ENCODE measurements at regions not wholly inside any gene's neighbourhood (a gene's known extent, or its start where the extent isn't known, plus 50 kb on each side); places are given as distances from the start of the nearest gene placed in this dataset.
"Not testable (repeated sequence)": the region's sequence is repeated elsewhere in the genome, so short reads cannot be mapped to it uniquely, and the experiment has no call there.

GRCh38 chr1:147103416-147104155, 68.7 kb downstream of the PRKAB2 start:
- ATAC-seq (replicated peaks in 6 of 8); H3K4me1 ChIP-seq (replicated peaks in 1 of 2); H3K4me3 ChIP-seq; H3K27ac ChIP-seq; in situ Hi-C loops (cut with MboI; ENCODE audit: low pct_unique_long_range_greater_than_20kb in 2 of 9, low sequenced_read_pairs in 9 of 9, unreplicated experiment in 9 of 9): not testable (repeated sequence)
- 0 to 82% (median 60%) methylated on average over 1 to 4 of the region's 5 CpGs; no CpG with 5 or more reads in 1 of the 10 experiments for WGBS, 10 experiments

DNA sequence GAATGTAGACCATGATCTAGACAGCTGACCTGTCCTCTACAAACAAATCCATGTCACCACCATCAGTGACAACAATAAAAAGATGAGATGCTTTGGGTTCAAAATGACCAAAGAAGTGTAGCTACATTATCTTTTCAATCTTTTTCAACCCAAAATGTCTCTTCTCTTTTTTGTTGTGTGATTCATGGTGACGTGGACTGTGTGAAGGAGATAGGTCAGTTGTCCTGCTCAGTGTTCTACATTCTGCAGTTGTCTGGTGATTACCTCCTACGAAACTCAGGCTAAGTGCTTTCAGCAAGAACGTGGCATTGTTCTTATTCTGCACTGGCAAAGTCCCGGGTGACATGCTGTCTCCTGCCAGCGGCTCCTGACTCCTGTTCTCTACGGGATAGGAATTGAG, 73.1 kb downstream of the PRKAB2 start:
- ATAC-seq (replicated peaks in 6 of 8) = no peak
- H3K4me3 ChIP-seq = no peak overlapping the region
- H3K27ac ChIP-seq = no peak overlapping the region
- 18 to 92% (median 57%) methylated on average over 1 to 6 of the region's 6 CpGs; no CpG with 5 or more reads in 1 of the 10 experiments for WGBS, 10 experiments
- no peaks in the 10 kb centered on the region for H3K4me1 ChIP-seq (replicated peaks in 1 of 2)
- in situ Hi-C loops (cut with MboI; ENCODE audit: low pct_unique_long_range_greater_than_20kb in 2 of 9, low sequenced_read_pairs in 9 of 9, unreplicated experiment in 9 of 9) = no loop called here

DNA sequence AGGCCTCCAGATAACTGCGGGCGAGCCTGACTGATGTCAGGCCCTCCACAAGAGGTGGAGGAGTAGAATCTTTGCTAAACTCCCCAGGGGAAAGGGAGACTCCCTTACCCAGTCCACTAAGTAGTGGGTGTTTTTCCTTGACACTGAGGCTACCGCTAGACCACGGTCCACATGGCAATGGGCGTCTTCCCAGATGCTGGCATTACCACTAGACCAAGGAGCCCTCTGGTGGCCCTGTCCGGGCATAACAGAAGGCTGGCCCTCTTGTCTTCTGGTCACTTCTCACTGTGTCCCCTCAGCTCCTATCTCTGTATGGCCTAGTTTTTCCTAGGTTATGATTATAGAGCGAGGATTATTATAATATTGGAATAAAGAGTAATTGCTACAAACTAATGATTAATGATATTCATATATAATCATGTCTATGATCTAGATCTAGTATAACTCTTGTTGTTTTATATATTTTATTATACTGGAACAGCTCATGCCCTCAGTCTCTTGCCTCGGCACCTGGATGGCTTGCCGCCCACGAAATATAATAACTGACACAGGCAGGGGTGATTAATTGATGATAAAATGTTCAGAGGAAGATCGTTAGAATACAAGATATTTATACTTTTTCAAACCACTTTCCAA, 73.8 kb downstream of the PRKAB2 start:
- H3K4me1 ChIP-seq (replicated peaks in 1 of 2); ATAC-seq (replicated peaks in 6 of 8); H3K27ac ChIP-seq; H3K4me3 ChIP-seq; in situ Hi-C loops (cut with MboI; ENCODE audit: low pct_unique_long_range_greater_than_20kb in 2 of 9, low sequenced_read_pairs in 9 of 9, unreplicated experiment in 9 of 9): not testable (repeated sequence)
- WGBS, 10 experiments = 49 to 100% (median 83%) methylated on average over 1 to 9 of the region's 11 CpGs; no CpG with 5 or more reads in 1 of the 10 experiments

DNA sequence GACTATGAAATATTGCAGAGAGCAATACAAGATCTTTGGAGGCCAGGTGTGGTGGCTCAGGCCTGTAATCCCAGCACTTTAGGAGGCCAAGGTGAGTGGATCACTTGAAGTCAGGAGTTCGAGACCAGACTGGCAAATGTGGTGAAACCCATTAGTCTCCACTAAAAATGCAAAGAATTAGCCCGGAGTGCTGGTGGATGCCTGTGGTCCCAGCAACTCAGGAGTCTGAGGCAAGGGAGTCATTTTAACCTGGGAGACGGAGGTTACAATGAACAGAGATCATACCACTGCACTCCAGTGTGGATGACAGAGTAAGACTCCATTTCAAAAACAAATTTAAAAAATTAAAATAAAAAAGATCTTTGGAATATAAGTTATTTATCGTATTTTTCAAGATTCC, 76.6 kb downstream of the PRKAB2 start:
- 24 to 94% (median 67%) methylated on average over 1 to 4 of the region's 4 CpGs for WGBS, 10 experiments
- in situ Hi-C loops (cut with MboI; ENCODE audit: low pct_unique_long_range_greater_than_20kb in 2 of 9, low sequenced_read_pairs in 9 of 9, unreplicated experiment in 9 of 9) = no loop called here
- Histone ChIP-seq H3K4me1 (replicated peaks in 1 of 2) (no peaks in the 10 kb centered on the region), H3K27ac (no peak overlapping the region), H3K4me3 (no peak overlapping the region)
- no peak for ATAC-seq (replicated peaks in 6 of 8)

DNA sequence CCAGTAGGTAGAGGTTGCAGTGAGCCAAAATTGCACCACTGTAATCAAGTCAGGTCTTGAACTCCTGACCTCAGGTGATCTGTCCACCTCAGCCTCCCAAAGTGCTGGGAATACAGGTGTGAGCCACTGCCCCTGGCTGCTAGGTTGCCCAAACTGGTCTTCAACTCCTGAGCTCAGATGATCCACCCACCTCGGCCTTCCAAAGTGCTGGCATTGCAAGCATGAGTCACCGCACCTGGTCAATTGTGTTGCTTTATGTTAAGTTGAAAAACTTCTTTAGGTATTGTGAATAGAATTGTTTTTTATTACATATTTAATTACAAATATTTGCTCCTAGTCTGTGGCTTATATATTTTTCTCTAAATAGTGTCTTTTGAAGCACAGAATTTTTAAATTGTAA, 80.5 kb downstream of the PRKAB2 start:
- in situ Hi-C loops (cut with MboI; ENCODE audit: low pct_unique_long_range_greater_than_20kb in 2 of 9, low sequenced_read_pairs in 9 of 9, unreplicated experiment in 9 of 9) = no loop called here
- H3K4me3 ChIP-seq = no peak overlapping the region
- WGBS, 10 experiments = 70 to 90% (median 79%) methylated on average over 1 to 2 of the region's 2 CpGs; no CpG with 5 or more reads in 5 of the 10 experiments
- no peak overlapping the region for H3K27ac ChIP-seq
- no peak for ATAC-seq (replicated peaks in 6 of 8)
- H3K4me1 ChIP-seq (replicated peaks in 1 of 2) = no peaks in the 10 kb centered on the region

DNA sequence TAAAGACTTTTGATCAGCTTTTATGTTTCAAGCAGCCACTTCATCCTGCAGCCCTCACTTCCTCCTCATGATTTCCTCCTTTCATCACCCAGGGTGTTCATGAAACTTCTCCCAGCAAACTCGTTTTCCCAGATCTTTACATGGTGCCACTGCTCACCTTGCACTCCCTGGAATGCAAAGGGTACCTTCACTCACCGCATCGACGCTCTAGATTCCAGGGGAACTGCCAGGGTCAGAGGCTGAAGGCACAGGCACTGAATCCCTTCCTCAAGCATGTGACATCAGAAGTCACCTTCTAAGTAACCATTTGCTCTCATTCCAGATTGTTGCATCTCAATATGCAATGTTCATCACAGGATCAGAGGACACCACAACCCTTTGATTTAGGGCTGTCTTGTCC, 82.8 kb downstream of the PRKAB2 start:
- in situ Hi-C loops (cut with MboI; ENCODE audit: low pct_unique_long_range_greater_than_20kb in 2 of 9, low sequenced_read_pairs in 9 of 9, unreplicated experiment in 9 of 9) = no loop called here
- no peaks in the 10 kb centered on the region for H3K4me1 ChIP-seq (replicated peaks in 1 of 2)
- H3K4me3 ChIP-seq = no peak overlapping the region
- no peak overlapping the region for H3K27ac ChIP-seq
- no peak for ATAC-seq (replicated peaks in 6 of 8)
- WGBS, 10 experiments = 0 to 84% (median 55%) methylated on average over 3 to 4 of the region's 4 CpGs; no CpG with 5 or more reads in 3 of the 10 experiments

DNA sequence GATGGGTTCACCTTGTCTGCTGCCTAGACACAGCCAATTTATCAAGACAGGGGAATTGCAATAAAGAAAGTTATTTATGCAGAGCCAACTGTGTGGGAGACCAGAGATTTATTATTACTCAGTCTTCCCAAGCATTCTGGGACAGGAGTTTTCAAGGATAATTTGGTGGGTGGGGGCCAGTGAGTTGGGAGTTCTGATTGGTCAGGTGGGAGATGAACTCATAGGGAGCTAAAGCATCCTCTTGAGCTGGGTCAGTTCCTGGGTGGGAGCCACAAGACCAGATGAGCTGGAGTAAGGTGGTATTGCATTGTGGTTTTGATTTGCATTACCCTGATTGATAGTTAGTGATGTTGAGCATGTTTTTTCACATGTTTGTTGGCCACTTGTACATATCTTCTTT, 86.1 kb downstream of the PRKAB2 start:
- no peak for ATAC-seq (replicated peaks in 6 of 8)

DNA sequence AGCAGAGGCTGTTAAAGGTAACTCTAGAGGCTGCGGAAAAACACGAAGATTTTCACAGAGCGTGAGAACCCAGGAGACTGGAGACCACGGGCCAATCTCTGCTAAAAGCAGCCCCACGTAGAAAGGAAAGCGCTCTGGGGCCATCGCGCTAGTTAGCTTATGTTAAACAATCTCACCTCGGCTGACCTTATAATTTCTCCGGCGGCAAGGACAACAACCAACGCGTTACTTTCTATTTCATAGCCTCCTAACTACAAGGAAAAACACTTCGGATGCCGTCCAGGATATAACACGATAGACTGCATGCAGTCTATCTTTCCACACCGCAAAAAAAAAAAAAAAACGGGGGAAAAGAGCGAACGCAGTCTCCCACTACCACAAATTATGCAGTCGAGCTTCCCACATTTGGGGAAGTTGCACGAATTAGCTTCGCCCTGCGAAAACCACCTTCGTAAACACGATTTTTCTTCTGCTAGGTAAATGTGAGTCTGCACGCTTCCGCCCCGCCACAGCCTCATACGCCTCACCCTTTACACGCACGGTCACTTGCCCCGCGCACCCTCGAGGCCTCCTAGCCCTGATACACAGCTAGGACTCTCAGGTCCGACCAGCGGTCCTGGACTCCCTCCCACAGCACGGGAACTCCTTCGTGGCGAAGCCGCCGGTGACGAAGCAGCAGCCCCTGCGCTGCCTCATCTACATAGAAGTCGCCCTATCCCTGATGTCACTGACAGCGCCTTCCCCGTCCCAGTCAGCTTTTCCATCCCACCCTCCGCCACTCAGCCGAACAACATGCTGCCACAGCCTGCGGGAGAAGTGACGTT, 87.8 kb downstream of the PRKAB2 start:
- peak overlapping the region; percentile 38 to 52 (median 50) for H3K4me3 ChIP-seq
- peak; percentile 85 to 93 (median 90) for ATAC-seq (replicated peaks in 6 of 8)
- 0 to 3% (median 2%) methylated on average over 4 to 39 of the region's 51 CpGs; no CpG with 5 or more reads in 2 of the 10 experiments for WGBS, 10 experiments
- in situ Hi-C loops (cut with MboI; ENCODE audit: low pct_unique_long_range_greater_than_20kb in 2 of 9, low sequenced_read_pairs in 9 of 9, unreplicated experiment in 9 of 9) = no loop called here
- H3K4me1 ChIP-seq (replicated peaks in 1 of 2) = peaks cover 0 to 6% of the 10 kb centered on the region in 2 donors
- peak overlapping the region; percentile 90 to 96 for H3K27ac ChIP-seq

More for the DNA sequence above, 86.1 kb downstream of the PRKAB2 start:
- Histone ChIP-seq H3K4me1 (replicated peaks in 1 of 2) (peaks cover 0 to 3% of the 10 kb centered on the region in 2 donors), H3K4me3 (no peak overlapping the region), H3K27ac (no peak overlapping the region)
- in situ Hi-C loops (cut with MboI; ENCODE audit: low pct_unique_long_range_greater_than_20kb in 2 of 9, low sequenced_read_pairs in 9 of 9, unreplicated experiment in 9 of 9) = no loop called here

GRCh38 chr1:147083919-147084272, 88.4 kb downstream of the PRKAB2 start:
- 5 to 25% (median 17%) methylated on average over 2 to 18 of the region's 18 CpGs; no CpG with 5 or more reads in 4 of the 10 experiments for WGBS, 10 experiments
- ATAC-seq (replicated peaks in 6 of 8) = no peak
- H3K4me1 ChIP-seq (replicated peaks in 1 of 2) = peaks cover 0 to 7% of the 10 kb centered on the region in 2 donors
- H3K4me3 ChIP-seq = peak overlapping the region; percentile 38 to 52 (median 50)
- H3K27ac ChIP-seq = no peak overlapping the region
- in situ Hi-C loops (cut with MboI; ENCODE audit: low pct_unique_long_range_greater_than_20kb in 2 of 9, low sequenced_read_pairs in 9 of 9, unreplicated experiment in 9 of 9) = no loop called here

DNA sequence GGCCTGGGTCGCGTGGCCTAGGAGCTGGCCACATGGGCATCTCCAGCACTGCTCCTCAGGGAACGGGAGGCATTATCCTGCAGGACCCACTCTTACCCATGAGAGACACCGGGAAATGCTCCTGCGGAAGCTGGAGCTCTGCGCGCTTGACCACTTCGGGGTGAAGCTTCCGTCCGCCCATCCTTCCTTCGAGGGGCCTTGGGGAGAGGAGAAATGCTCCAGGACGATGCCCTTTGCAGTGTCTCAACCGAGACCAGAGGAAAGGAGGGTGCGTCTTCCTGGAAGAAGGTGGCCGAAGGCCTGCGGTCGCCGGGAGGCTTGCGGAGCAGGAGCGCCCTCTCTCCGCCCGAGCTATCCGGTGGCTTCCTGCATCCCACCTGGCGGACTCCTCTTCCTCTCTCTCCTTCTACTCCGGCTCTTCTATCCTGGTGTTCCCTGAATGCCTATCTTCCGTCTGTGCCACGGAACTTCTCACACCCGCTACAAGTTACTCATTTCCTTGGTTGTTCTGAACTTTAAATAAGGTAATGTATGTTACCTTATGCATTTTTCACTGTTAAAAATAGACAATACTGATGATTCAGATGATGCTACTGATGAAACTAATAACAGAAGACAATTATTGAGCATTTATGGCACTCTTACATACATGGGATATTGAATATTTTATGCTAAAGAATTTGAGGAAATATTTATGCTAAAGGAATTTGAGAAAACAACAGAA, 91.4 kb downstream of the PRKAB2 start:
- ATAC-seq (replicated peaks in 6 of 8) = no peak
- 0 to 28% (median 23%) methylated on average over 3 to 26 of the region's 28 CpGs; no CpG with 5 or more reads in 1 of the 10 experiments for WGBS, 10 experiments
- in situ Hi-C loops (cut with MboI; ENCODE audit: low pct_unique_long_range_greater_than_20kb in 2 of 9, low sequenced_read_pairs in 9 of 9, unreplicated experiment in 9 of 9) = no loop called here
- Histone ChIP-seq H3K27ac (no peak overlapping the region), H3K4me3 (no peak overlapping the region), H3K4me1 (replicated peaks in 1 of 2) (peaks cover 0 to 7% of the 10 kb centered on the region in 2 donors)

DNA sequence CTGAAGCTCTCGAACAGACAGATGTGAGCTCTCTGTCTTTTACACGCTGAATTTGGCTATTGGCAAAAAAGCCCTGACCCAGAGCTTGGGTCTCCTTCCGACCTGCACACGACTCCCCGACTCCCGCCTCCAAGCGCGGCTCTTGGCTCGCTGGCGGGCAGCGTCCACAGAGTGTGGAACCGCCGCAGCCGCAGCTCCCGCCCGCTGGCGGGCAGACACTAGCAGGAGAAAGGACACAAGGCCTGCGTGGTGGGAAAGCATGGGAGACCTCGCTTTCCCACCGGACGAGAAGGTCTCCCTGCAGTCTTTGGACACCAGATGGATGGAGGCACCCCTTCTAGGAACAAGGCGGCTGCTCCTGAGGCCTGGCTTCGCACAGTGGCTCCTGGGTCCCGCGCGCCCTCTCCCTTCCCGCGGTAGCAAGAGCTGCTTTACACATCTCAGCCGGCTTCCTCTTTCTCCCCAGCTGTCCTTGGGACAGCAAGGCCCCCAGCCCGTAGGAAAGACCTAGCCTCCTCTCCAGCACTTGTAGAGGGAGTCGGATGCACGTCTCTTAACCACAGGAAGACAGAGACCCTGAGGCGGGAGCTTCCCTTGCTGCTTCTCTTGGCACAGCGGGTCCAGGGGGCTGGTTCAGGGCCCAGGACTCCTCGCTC, 92.1 kb downstream of the PRKAB2 start:
- Histone ChIP-seq H3K4me3 (peak overlapping the region in 4 of 5 donors; percentile 9 to 24 (median 10)), H3K4me1 (replicated peaks in 1 of 2) (peaks cover 0 to 7% of the 10 kb centered on the region in 2 donors), H3K27ac (no peak overlapping the region)
- WGBS, 10 experiments = 0 to 43% (median 14%) methylated on average over 1 to 33 of the region's 35 CpGs; no CpG with 5 or more reads in 4 of the 10 experiments
- in situ Hi-C loops (cut with MboI; ENCODE audit: low pct_unique_long_range_greater_than_20kb in 2 of 9, low sequenced_read_pairs in 9 of 9, unreplicated experiment in 9 of 9) = no loop called here
- ATAC-seq (replicated peaks in 6 of 8) = no peak

- H3K4me1 ChIP-seq (replicated peaks in 1 of 2) = peaks cover 0 to 7% of the 10 kb centered on the region in 2 donors
- in situ Hi-C loops (cut with MboI; ENCODE audit: low pct_unique_long_range_greater_than_20kb in 2 of 9, low sequenced_read_pairs in 9 of 9, unreplicated experiment in 9 of 9) = no loop called here
- 16 to 35% (median 25%) methylated on average over 2 to 28 of the region's 45 CpGs; no CpG with 5 or more reads in 4 of the 10 experiments for WGBS, 10 experiments
- no peak overlapping the region for H3K27ac ChIP-seq
- peak in 1 of 8 experiments; percentile 2 for ATAC-seq (replicated peaks in 6 of 8)
- H3K4me3 ChIP-seq = peak overlapping the region in 4 of 5 donors; percentile 9 to 24 (median 10)
Observed at GRCh38 chr1:147079400-147080005, 92.8 kb downstream of the PRKAB2 start.

Measured in motor neuron (in vitro differentiated cells).